HCT116 (cell line): ENCODE measurements at regions not wholly inside any gene's neighbourhood (a gene's known extent, or its start where the extent isn't known, plus 50 kb on each side); places are given as distances from the start of the nearest gene placed in this dataset.

Source experiments
- ATAC-seq: fragments of 200-7000 bp; cut with Tn5 transposase; 2 replicates; pipeline ENCODE4 v1.9.1; 2020; ENCODE audit warnings: mild to moderate bottlenecking, moderate library complexity
- BruUV-seq: library from RNA; stranded (reverse); fragments of 400-500 nt; replicated peaks from 2 replicates; lab custom pipeline; 2021; lab: Mats Ljungman, UMichigan
- CTCF ChIA-PET: fragments of 300-600 bp; sonication (Branson Sonifier 250); formaldehyde crosslinking; loops from one replicate; lab custom pipeline; 2021; ENCODE audit warnings: antibody characterized with exemption; lab: Charles Lee
- POLR2A ChIA-PET: fragments of 300-600, 350-600 bp; sonication (Branson Sonifier 250); formaldehyde crosslinking; loops from one replicate; lab custom pipeline; 2021; ENCODE audit warnings: antibody characterized with exemption; lab: Charles Lee
- RAD21 ChIA-PET, 2 experiments: fragments of 300-600 bp; sonication (Branson Sonifier 250); formaldehyde crosslinking; loops; one replicate each; lab custom pipeline; 2023; ENCODE audit warnings: low total read pairs in 2 of 2; ENCODE audit not compliant: uncharacterized antibody in 2 of 2, unreplicated experiment in 2 of 2, low non-redundant PET in 1 of 2; lab: Charles Lee
- DNase-seq: peaks from one replicate; pipeline ENCODE4 v3.0.0-alpha.2; 2010; ENCODE audit warnings: low read depth, low spot score
- H2AFZ ChIP-seq: fragments of 200-600 bp; shearing (Covaris generic), sonication (generic); 2 replicates; pipeline ENCODE4 v1.6.1; 2017; ENCODE audit warnings: low read depth, mixed run types, mixed read lengths, antibody characterized with exemption, low read length; ENCODE audit not compliant: poor library complexity, severe bottlenecking
- H3K27ac ChIP-seq: 2 replicates; pipeline ENCODE4 v1.5.1; 2012; ENCODE audit warnings: low read depth, low read length
- H3K27me3 ChIP-seq: fragments of 200-600 bp; sonication (generic); 2 replicates; pipeline ENCODE4 v1.6.1; 2016; ENCODE audit warnings: mixed run types, low read length, mixed read lengths; ENCODE audit not compliant: insufficient read depth
- H3K36me3 ChIP-seq, 2 experiments: fragments of 200-500 bp in 1 of 2; fragments of 200-600 bp in 1 of 2; sonication (Bioruptor generic) in 1 of 2; sonication (generic) in 1 of 2; 2 replicates each; pipeline versions ENCODE4 v1.5.1 to v1.6.1; 2014 to 2016; ENCODE audit warnings: low read length in 2 of 2, inconsistent platforms in 1 of 2, mixed read lengths in 1 of 2, mixed run types in 1 of 2; ENCODE audit not compliant: insufficient read depth in 2 of 2, control insufficient read depth in 1 of 2
- H3K4me1 ChIP-seq, 2 experiments: fragments of 200-600 bp in 1 of 2; sonication (generic) in 1 of 2; 2 replicates each; pipeline versions ENCODE4 v1.5.1 to v1.6.1; 2012 to 2017; ENCODE audit warnings: low read length in 2 of 2, inconsistent platforms in 1 of 2, mild to moderate bottlenecking in 1 of 2, mixed read lengths in 1 of 2, mixed run types in 1 of 2, moderate library complexity in 1 of 2; ENCODE audit not compliant: insufficient read depth in 2 of 2, control insufficient read depth in 1 of 2
- H3K4me2 ChIP-seq: fragments of 200-600 bp; sonication (generic); 2 replicates; pipeline ENCODE4 v1.6.1; 2017; ENCODE audit warnings: mixed run types, low read length, mixed read lengths
- H3K4me3 ChIP-seq, 2 experiments: fragments of 200-600 bp in 1 of 2; sonication (generic) in 1 of 2; replicated peaks in 1 of 2; 2 replicates each; pipeline ENCODE4 v1.5.1; 2011 to 2016; ENCODE audit warnings: low read length in 2 of 2, control low read depth in 1 of 2, low read depth in 1 of 2, mild to moderate bottlenecking in 1 of 2, mixed read lengths in 1 of 2, mixed run types in 1 of 2
- H3K79me2 ChIP-seq: fragments of 200-600 bp; sonication (generic); 2 replicates; pipeline ENCODE4 v1.6.1; 2017; ENCODE audit warnings: mild to moderate bottlenecking, mixed run types, low read length, moderate library complexity, mixed read lengths; ENCODE audit not compliant: insufficient read depth
- H3K9ac ChIP-seq: fragments of 200-600 bp; sonication (generic); 2 replicates; pipeline ENCODE4 v1.6.1; 2016; ENCODE audit warnings: low read length, mixed read lengths
- H3K9me2 ChIP-seq: fragments of 200-600 bp; sonication (generic), shearing (Covaris generic); 2 replicates; pipeline ENCODE4 v1.6.1; 2017; ENCODE audit warnings: mixed run types, mild to moderate bottlenecking, moderate library complexity; ENCODE audit not compliant: insufficient read depth
- H3K9me3 ChIP-seq, 2 experiments: fragments of 200-500 bp in 1 of 2; fragments of 200-600 bp in 1 of 2; sonication (Bioruptor generic) in 1 of 2; sonication (generic) in 1 of 2; 2 replicates each; pipeline ENCODE4 v1.6.1; 2014 to 2017; ENCODE audit warnings: low read length in 2 of 2, mixed read lengths in 2 of 2, inconsistent platforms in 1 of 2, low read depth in 1 of 2, mild to moderate bottlenecking in 1 of 2, mixed run types in 1 of 2, moderate library complexity in 1 of 2; ENCODE audit not compliant: control insufficient read depth in 1 of 2, insufficient read depth in 1 of 2
- H4K20me1 ChIP-seq: fragments of 200-600 bp; sonication (generic), shearing (Covaris generic); 2 replicates; pipeline ENCODE4 v1.6.1; 2017; ENCODE audit warnings: mixed run types, mild to moderate bottlenecking, moderate library complexity; ENCODE audit not compliant: insufficient read depth
- CEBPB ChIP-seq: IDR thresholded peaks from 2 replicates; pipeline ENCODE4 v1.6.1; 2012; ENCODE audit warnings: low read depth
- CTCF ChIP-seq, 3 experiments: fragments of 200-600 bp in 1 of 3; sonication (generic) in 1 of 3; IDR thresholded peaks in 2 of 3; conservative IDR thresholded peaks in 1 of 3; 2 replicates each; pipeline ENCODE4 v1.5.1; 2012 to 2017; ENCODE audit warnings: low read depth in 2 of 3, low read length in 2 of 3, antibody characterized with exemption in 1 of 3, borderline replicate concordance in 1 of 3, control low read depth in 1 of 3, mild to moderate bottlenecking in 1 of 3, mixed read lengths in 1 of 3, mixed run types in 1 of 3, moderate library complexity in 1 of 3; ENCODE audit not compliant: insufficient read depth in 1 of 3
- EGR1 ChIP-seq: IDR thresholded peaks from 2 replicates; pipeline ENCODE4 v1.6.1; 2012; ENCODE audit warnings: low read depth
- ELF1 ChIP-seq: IDR thresholded peaks from 2 replicates; pipeline ENCODE4 v1.6.1; 2012; ENCODE audit warnings: low read depth, borderline replicate concordance
- EZH2phosphoT487 ChIP-seq: fragments of 200-600 bp; IDR thresholded peaks from 2 replicates; pipeline ENCODE4 v1.6.1; 2018; ENCODE audit warnings: antibody characterized with exemption, borderline replicate concordance
- FOSL1 ChIP-seq: IDR thresholded peaks from 2 replicates; pipeline ENCODE4 v1.6.1; 2012; ENCODE audit warnings: low read depth
- JUND ChIP-seq: IDR thresholded peaks from 2 replicates; pipeline ENCODE4 v1.6.1; 2012
- POLR2A ChIP-seq: IDR thresholded peaks from 2 replicates; pipeline ENCODE4 v1.7.0; 2011; ENCODE audit warnings: borderline replicate concordance; ENCODE audit not compliant: insufficient read depth, insufficient read length; ENCODE audit errors: extremely low read depth
- POLR2AphosphoS5 ChIP-seq: IDR thresholded peaks from 2 replicates; pipeline ENCODE4 v1.6.1; 2011; ENCODE audit warnings: mild to moderate bottlenecking, low read depth, low read length, moderate library complexity
- SIN3A ChIP-seq: IDR thresholded peaks from 2 replicates; pipeline ENCODE4 v1.6.1; 2012; ENCODE audit warnings: low read depth
- SP1 ChIP-seq: IDR thresholded peaks from 2 replicates; pipeline ENCODE4 v1.6.1; 2012; ENCODE audit warnings: low read depth
- SRF ChIP-seq: IDR thresholded peaks from 2 replicates; pipeline ENCODE4 v1.6.1; 2012; ENCODE audit warnings: low read depth
- ZFX ChIP-seq: fragments of 450-650 bp; IDR thresholded peaks from 2 replicates; pipeline ENCODE4 v1.6.1; 2017
- intact Hi-C: fragments of 100-400 bp; cut with micrococcal nuclease; formaldehyde crosslinking; loops from 2 replicates; pipeline ENCODE4 v1.10.0; 2022
- TF ChIP-seq, protein P1 (sequence below): IDR thresholded peaks from 2 replicates; pipeline ENCODE4 v1.6.1; 2012

GRCh38 chr2:53511549-53511948 lies 256.1 kb upstream of the CHAC2 start:
- Histone ChIP-seq H3K9me2 (no peaks in the 10 kb centered on the region), H3K4me1 (peaks cover 0 to 5% of the 10 kb centered on the region in 2 experiments; a peak in 2 of 4 replicates), H3K36me3 (no peaks in the 10 kb centered on the region), H3K27me3 (no peaks in the 10 kb centered on the region), H3K4me3 (no peak overlapping the region), H2AFZ (no peak overlapping the region), H4K20me1 (no peaks in the 10 kb centered on the region), H3K27ac (no peak overlapping the region), H3K9ac (no peak overlapping the region), H3K79me2 (no peaks in the 10 kb centered on the region), H3K9me3 (no peaks in the 10 kb centered on the region)
- CTCF ChIA-PET: no interaction called here
- POLR2A ChIA-PET: no interaction called here
- BruUV-seq: no TSS peak
- RAD21 ChIA-PET: no interaction called here
- intact Hi-C loops: no loop called here
- ATAC-seq: no peak
- TF ChIP-seq ELF1: no peak
- no peak for TF ChIP-seq ZFX
- no peak for TF ChIP-seq POLR2AphosphoS5
- TF ChIP-seq SRF: no peak
- no peak for TF ChIP-seq FOSL1
- TF ChIP-seq EGR1: no peak
- TF ChIP-seq, all 23 proteins: peak for 0
- DNase-seq: no peak
- no peak overlapping the region for H3K4me2 ChIP-seq

- no peak overlapping the region for H3K4me2 ChIP-seq
- H3K79me2 ChIP-seq: no peaks in the 10 kb centered on the region
- intact Hi-C loops: no loop called here
- CTCF ChIA-PET: no interaction called here
- BruUV-seq: no TSS peak
- TF ChIP-seq JUND (no peak), POLR2AphosphoS5 (no peak), EGR1 (no peak), ZFX (no peak), CEBPB (no peak), FOSL1 (no peak), SP1 (no peak), CTCF (IDR thresholded peaks at IDR 0.05 in 2 of 3, conservative IDR thresholded peaks at IDR 0.05 in 1 of 3; ENCODE audit: borderline replicate concordance in 1 of 3, insufficient read depth in 1 of 3, low read depth in 2 of 3, low read length in 2 of 3) (no peak), ELF1 (no peak), POLR2A (no peak), EZH2phosphoT487 (no peak), SIN3A (no peak)
- TF ChIP-seq, protein P1, sequence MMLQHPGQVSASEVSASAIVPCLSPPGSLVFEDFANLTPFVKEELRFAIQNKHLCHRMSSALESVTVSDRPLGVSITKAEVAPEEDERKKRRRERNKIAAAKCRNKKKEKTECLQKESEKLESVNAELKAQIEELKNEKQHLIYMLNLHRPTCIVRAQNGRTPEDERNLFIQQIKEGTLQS: no peak
- no peaks in the 10 kb centered on the region for H4K20me1 ChIP-seq
- no peaks in the 10 kb centered on the region for H3K9me3 ChIP-seq
- H3K36me3 ChIP-seq: no peaks in the 10 kb centered on the region
- no peak overlapping the region for H3K4me3 ChIP-seq
- DNase-seq: no peak
- no peak for ATAC-seq
- H3K27ac ChIP-seq: no peak overlapping the region
- no peaks in the 10 kb centered on the region for H3K27me3 ChIP-seq
- no peak overlapping the region for H3K9ac ChIP-seq
- H3K9me2 ChIP-seq: no peaks in the 10 kb centered on the region
- RAD21 ChIA-PET: no interaction called here
- POLR2A ChIA-PET: no interaction called here
- peaks cover 0 to 5% of the 10 kb centered on the region in 2 experiments; a peak in 2 of 4 replicates for H3K4me1 ChIP-seq
- no peak overlapping the region for H2AFZ ChIP-seq
Measured at GRCh38 chr2:53510401-53510800, 257.2 kb upstream of the CHAC2 start.
